Skeletal muscle tissue (tissue), 3 donors: ENCODE measurements at regions not wholly inside any gene's neighbourhood (a gene's known extent, or its start where the extent isn't known, plus 50 kb on each side); places are given as distances from the start of the nearest gene placed in this dataset.

ENCODE experiments used
- H3K27ac ChIP-seq: one replicate; pipeline ENCODE4 v1.7.0; 2013; ENCODE audit warnings: mild to moderate bottlenecking, low read depth, low read length, inconsistent platforms
- H3K27me3 ChIP-seq, 3 donors: one replicate each; pipeline ENCODE4 v1.7.0; 2013; ENCODE audit warnings: low read length in 3 of 3; ENCODE audit not compliant: control insufficient read depth in 3 of 3, insufficient read depth in 3 of 3
- H3K36me3 ChIP-seq, 3 donors: one replicate each; pipeline ENCODE4 v1.7.0; 2013; ENCODE audit warnings: low read length in 3 of 3; ENCODE audit not compliant: control insufficient read depth in 3 of 3, insufficient read depth in 3 of 3
- H3K4me1 ChIP-seq, 3 donors: one replicate each; pipeline ENCODE4 v1.7.0; 2013; ENCODE audit warnings: low read length in 3 of 3, mild to moderate bottlenecking in 3 of 3; ENCODE audit not compliant: control insufficient read depth in 3 of 3, insufficient read depth in 3 of 3
- H3K4me3 ChIP-seq, 3 donors: one replicate each; pipeline ENCODE4 v1.7.0; 2013; ENCODE audit warnings: low read length in 3 of 3
- H3K9ac ChIP-seq, 3 donors: one replicate each; pipeline ENCODE4 v1.7.0; 2013; ENCODE audit warnings: low read length in 3 of 3, mild to moderate bottlenecking in 3 of 3, moderate library complexity in 2 of 3, low read depth in 1 of 3
- H3K9me3 ChIP-seq, 3 donors: one replicate each; pipeline ENCODE4 v1.7.0; 2013; ENCODE audit warnings: low read length in 3 of 3; ENCODE audit not compliant: control insufficient read depth in 3 of 3
- donor health status: Osteomylitis.

DNA sequence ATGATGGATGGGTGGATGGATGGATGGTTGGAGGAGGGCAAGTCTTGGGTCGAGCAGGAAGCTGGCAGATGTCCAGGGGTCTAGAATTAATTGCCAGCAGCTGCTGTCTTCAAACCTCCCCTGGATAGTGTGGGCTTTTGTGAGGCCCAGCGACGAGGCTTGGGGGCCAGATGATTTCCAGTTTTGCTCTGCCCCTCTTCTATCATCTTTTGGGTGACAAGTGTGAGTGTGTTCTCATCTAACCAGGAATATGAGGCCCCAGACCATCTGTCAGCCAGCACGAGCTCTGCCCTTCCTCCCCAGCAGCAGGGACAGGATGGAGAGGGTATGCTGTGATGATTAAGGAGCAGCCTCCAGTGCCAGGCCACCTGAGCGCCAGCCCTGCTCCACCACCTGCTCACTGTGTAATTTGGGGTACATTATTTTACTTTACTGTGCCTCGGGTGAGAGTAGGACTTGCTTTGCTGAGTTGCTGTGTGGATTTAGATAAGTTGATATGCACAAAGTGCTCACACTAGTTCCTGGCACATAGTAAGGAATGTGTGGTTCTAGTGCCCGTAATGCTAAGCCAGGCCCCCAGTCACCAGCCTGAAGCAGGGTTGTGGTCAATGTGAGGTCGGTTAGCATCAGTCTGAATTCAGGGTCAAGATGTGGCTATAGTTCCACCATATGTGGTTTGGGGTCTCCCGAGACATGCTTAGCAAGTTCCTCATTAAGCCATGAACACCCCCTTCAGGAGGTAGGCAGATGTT is 251.1 kb downstream of the CYP26B1 start:
- H3K27me3 ChIP-seq = no peaks in the 10 kb centered on the region
- no peaks in the 10 kb centered on the region for H3K9me3 ChIP-seq
- no peak overlapping the region for H3K4me3 ChIP-seq
- peak overlapping the region in 1 of 3 donors; percentile 8 for H3K9ac ChIP-seq
- peaks cover 4 to 6% (median 6%) of the 10 kb centered on the region in 3 donors for H3K4me1 ChIP-seq
- no peaks in the 10 kb centered on the region for H3K36me3 ChIP-seq
- H3K27ac ChIP-seq = no peak overlapping the region

DNA sequence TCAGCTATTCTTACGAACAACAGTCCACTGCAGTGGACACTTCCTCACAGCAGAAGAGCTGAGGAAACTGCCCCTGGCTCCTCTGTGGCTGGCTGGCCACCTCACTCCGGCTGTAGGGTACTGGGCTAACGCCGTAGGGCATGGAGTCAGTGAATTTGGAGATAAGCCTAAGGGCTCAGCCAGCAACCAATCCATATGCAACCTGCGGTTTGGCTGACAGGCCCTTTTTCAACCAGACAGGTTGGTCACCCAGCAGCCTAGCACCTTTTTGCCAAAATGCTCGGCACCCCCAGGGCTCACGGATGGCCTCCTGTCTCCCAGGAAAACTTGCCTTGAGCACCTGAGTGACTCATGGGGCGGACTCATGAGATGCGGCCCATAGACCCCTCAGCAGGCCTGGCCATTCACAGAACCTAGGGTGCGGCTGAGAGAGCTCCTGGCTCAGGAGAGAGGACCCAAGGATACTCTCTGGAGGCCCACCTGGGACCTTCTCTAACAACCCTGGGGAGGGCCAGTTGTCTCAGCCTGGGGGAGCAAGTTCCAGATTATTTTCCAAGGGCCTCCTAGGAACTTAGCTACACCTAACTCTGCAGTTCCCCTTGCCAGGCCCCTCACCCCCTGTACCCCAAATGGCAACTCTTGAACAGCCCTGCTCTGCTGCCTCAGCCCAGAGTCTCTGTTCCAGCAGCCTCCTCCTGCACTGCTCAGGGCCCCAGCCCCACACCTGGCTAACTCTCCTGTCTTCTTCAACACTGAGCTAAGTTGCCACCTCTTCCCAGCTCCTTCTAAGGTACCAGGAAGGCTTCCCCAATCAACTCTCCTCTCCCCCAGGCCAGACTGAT is 252.1 kb downstream of the CYP26B1 start:
- Histone ChIP-seq H3K27me3 (no peaks in the 10 kb centered on the region), H3K4me3 (no peak overlapping the region), H3K27ac (no peak overlapping the region), H3K9ac (no peak overlapping the region), H3K36me3 (no peaks in the 10 kb centered on the region), H3K9me3 (no peaks in the 10 kb centered on the region), H3K4me1 (peaks cover 4 to 6% (median 6%) of the 10 kb centered on the region in 3 donors)

DNA sequence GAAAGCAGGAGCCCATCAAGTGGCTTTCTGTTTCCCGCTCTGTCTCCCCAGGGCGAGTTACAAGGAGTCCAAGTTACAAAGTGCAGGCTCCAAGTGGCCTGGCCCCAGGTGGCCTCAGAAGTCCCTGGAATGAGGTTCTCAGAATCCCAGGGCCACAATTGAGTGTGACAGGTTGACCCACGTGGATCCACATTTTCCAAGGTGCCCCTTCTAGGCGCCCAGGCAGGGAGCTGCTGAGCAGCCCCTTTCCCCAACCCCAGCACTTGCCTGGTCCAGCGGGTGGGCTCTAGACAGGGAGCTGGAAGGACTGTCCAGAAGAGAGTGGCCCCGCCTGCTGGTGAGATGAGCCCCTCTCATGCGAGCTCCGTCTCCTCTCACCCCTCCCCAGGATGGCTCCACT is 253.4 kb downstream of the CYP26B1 start:
- no peak overlapping the region for H3K4me3 ChIP-seq
- no peaks in the 10 kb centered on the region for H3K9me3 ChIP-seq
- no peaks in the 10 kb centered on the region for H3K27me3 ChIP-seq
- H3K36me3 ChIP-seq = no peaks in the 10 kb centered on the region
- H3K9ac ChIP-seq = no peak overlapping the region
- peaks cover 6 to 8% (median 7%) of the 10 kb centered on the region in 3 donors for H3K4me1 ChIP-seq
- H3K27ac ChIP-seq = no peak overlapping the region

DNA sequence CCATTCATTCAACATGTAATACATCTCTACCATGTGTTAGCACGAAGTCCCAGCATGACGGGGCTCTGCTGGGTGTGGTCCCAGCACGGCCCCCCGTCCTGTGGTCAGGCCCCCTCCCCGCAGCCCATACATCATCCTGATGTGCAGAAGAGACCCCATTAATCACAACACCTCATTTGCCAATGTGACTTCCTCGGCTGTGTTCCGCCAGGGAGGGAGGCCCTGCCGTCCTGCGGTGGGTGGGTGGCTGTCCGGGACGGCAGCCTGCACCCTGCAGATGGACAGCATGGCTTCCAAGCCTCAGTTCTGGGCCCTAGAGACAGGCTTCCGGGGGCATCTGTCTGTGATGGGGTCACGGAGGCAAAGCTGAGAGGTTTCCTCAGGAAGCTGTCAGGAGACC is 254.0 kb downstream of the CYP26B1 start:
- H3K27ac ChIP-seq = no peak overlapping the region
- no peak overlapping the region for H3K4me3 ChIP-seq
- H3K4me1 ChIP-seq = peaks cover 6 to 8% (median 7%) of the 10 kb centered on the region in 3 donors
- H3K36me3 ChIP-seq = no peaks in the 10 kb centered on the region
- H3K9me3 ChIP-seq = no peaks in the 10 kb centered on the region
- no peak overlapping the region for H3K9ac ChIP-seq
- H3K27me3 ChIP-seq = no peaks in the 10 kb centered on the region

DNA sequence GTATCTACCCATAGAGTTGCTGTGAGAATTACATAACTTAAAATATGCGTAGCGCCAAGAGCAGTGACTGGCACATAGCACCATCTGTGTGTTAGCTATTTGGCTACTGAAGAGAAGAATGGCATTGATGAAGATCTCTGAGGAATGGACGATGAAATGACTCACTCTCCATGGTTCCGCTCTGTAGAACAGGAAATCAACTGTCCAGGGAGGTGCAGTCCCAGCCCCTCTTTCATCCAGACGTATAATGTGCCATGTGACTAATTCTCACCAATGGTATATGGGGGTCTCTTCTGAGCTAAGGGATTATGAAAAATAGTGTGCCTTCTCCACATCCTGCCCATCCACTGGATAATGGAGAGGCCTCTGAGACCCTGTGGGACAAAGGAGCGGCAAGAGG is 254.8 kb downstream of the CYP26B1 start:
- H3K36me3 ChIP-seq = no peaks in the 10 kb centered on the region
- H3K27ac ChIP-seq = no peak overlapping the region
- no peak overlapping the region for H3K9ac ChIP-seq
- no peaks in the 10 kb centered on the region for H3K9me3 ChIP-seq
- no peak overlapping the region for H3K4me3 ChIP-seq
- peaks cover 6 to 8% (median 7%) of the 10 kb centered on the region in 3 donors for H3K4me1 ChIP-seq
- no peaks in the 10 kb centered on the region for H3K27me3 ChIP-seq

DNA sequence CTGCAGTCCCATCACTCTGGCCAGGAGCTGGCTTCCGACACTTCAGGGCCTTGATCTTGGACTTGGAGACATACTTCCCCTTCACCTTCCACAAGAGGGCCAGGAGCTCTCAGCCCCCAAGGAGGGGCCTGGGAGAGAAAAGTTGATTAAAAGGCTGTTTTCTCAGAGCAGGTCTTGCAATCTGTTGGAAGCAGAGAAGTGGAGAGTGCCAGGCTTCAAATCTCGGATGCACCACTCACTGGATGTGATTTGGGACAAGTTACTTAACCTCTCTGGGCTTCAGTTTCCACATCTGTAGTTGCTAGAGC is 255.3 kb downstream of the CYP26B1 start:
- Histone ChIP-seq H3K27me3 (no peaks in the 10 kb centered on the region), H3K9ac (no peak overlapping the region), H3K36me3 (no peaks in the 10 kb centered on the region), H3K27ac (no peak overlapping the region), H3K4me1 (peaks cover 4 to 8% (median 6%) of the 10 kb centered on the region in 3 donors), H3K9me3 (no peaks in the 10 kb centered on the region), H3K4me3 (no peak overlapping the region)

DNA sequence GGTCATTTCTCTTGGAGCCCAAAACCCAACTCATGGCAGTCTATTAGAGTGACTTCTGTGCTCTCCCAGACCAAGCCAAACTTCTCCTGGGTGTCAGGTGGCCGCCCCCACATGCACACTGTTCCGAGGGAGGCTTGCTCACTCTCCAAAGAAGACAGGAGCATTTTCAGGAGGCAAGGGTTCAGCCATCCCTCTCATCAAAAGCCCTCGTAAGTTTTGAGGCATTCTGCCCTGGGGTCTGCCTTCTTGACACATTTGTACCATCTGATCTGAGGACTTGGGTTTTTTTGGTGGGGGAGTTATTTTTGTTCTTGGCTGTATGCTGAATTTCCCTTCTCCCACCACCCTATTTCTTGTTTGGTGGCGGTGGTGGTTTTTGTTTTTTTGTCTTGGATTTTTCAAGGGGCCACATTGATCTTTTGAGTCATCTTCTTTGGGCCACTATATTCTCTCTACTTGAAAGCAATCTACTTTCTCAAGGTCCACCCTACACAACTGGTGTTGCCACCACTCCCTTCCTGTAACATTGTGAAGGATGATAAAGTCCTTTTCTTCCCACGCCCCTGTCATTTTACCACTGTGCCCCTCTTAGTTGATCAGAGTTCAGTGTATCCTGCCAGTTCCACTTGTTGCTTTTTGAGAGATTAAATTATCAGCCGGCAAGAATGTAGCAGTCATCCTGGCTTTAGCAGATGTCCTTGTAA is 255.8 kb downstream of the CYP26B1 start:
- Histone ChIP-seq H3K27ac (no peak overlapping the region), H3K9me3 (no peaks in the 10 kb centered on the region), H3K4me1 (peaks cover 2 to 4% (median 4%) of the 10 kb centered on the region in 3 donors), H3K27me3 (no peaks in the 10 kb centered on the region), H3K36me3 (no peaks in the 10 kb centered on the region), H3K4me3 (no peak overlapping the region), H3K9ac (no peak overlapping the region)

DNA sequence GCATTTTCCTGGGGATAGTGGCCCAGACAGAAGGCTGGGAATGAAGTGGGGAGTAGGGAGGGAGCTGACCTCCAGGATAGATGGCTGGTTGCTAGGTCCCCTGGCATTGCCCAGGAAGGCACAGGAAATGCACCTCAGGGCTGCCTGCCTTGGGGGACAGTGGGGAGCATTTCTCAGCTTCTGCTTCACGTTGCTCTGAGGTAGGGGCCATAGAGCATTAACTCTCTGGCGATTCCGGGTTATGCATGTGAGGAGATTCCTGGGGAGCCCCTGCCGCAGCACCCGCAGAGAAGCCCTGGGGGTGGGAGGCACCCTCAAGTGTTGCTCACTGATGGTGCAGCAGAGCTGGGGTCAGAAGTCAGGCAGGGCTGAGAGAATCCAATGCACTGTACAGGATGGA is 256.5 kb downstream of the CYP26B1 start:
- H3K27me3 ChIP-seq = no peaks in the 10 kb centered on the region
- no peak overlapping the region for H3K27ac ChIP-seq
- no peak overlapping the region for H3K9ac ChIP-seq
- no peaks in the 10 kb centered on the region for H3K9me3 ChIP-seq
- no peak overlapping the region for H3K4me3 ChIP-seq
- no peaks in the 10 kb centered on the region for H3K36me3 ChIP-seq
- H3K4me1 ChIP-seq = peaks cover 0 to 2% (median 2%) of the 10 kb centered on the region in 3 donors

DNA sequence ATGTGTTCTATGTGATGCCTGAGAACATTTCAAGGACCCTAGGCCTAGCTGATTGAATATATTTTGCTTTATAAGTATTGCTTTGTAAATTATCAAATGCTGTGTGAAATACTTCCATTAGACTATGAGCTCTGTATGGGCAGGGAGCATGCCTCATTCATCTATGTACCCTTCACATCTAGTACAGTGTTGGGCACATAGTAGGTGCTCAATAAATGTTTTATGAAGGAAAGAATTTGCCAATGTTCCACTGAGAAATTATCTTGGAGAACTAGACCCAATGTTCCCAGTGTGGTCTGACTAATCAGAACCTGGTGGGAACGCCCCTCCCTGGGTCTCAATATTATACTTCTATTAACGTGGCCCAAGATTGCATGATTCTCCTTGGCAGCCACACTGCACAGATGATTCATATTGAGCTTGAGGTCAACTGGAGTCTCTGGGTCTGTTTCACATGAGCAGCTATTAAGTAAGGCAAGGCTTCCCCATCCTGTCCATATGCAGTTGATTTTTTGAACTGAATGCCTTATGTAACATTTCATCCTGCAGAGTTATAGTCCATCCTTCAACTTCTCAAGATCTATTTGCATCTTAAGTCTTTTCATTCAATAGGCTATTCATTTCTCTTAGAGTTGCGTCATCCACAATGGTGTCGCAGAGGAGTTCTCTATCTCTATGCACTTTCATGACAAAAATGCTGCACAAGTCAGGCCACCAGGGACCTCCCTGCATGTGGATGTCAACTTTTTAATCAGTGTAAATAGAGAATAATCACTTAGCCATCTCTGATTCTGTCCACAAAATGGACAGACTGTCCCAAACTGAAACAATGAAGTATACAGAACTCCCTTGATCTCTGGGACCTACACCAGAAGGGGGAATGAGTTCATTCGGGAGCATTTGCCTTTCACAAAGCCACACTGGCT is 257.6 kb downstream of the CYP26B1 start:
- no peaks in the 10 kb centered on the region for H3K27me3 ChIP-seq
- no peak overlapping the region for H3K27ac ChIP-seq
- peaks cover 0 to 2% (median 2%) of the 10 kb centered on the region in 3 donors for H3K4me1 ChIP-seq
- no peaks in the 10 kb centered on the region for H3K36me3 ChIP-seq
- no peaks in the 10 kb centered on the region for H3K9me3 ChIP-seq
- H3K4me3 ChIP-seq = no peak overlapping the region
- no peak overlapping the region for H3K9ac ChIP-seq
